Pancreas (tissue), 10 donors: ENCODE measurements at regions not wholly inside any gene's neighbourhood (a gene's known extent, or its start where the extent isn't known, plus 50 kb on each side); places are given as distances from the start of the nearest gene placed in this dataset.
"Not testable (repeated sequence)": the region's sequence is repeated elsewhere in the genome, so short reads cannot be mapped to it uniquely, and the experiment has no call there.

ENCODE experiments used
- ATAC-seq, 4 donors: fragments of 200-7000 bp; cut with Tn5 transposase; one replicate each; pipeline versions ENCODE4 v1.8.0 to v1.9.1; 2020; ENCODE audit warnings: mild to moderate bottlenecking in 4 of 4, moderate library complexity in 4 of 4
- DNase-seq, 6 donors: peaks; one replicate each; pipeline ENCODE4 v3.0.0-alpha.2; 2020
- FAIRE-seq: peaks from 2 replicates; lab custom pipeline; 2012; peaks lifted over from hg19 to GRCh38; lab: Jason Lieb, UNC
- H3K27ac ChIP-seq, 4 donors: fragments of 200-600 bp; sonication (generic); 1 replicate in 3 of 4; 2 replicates in 1 of 4; pipeline versions ENCODE4 v1.5.0 to v1.8.0; 2020
- H3K27me3 ChIP-seq, 4 donors: fragments of 200-600 bp; one replicate each; pipeline ENCODE4 v1.8.0; 2021
- H3K36me3 ChIP-seq, 3 donors: fragments of 200-600 bp; sonication (generic) in 1 of 3; one replicate each; pipeline versions ENCODE4 v1.5.0 to v1.8.0; 2020 to 2021
- H3K4me1 ChIP-seq, 3 donors: fragments of 200-600 bp; one replicate each; pipeline ENCODE4 v1.8.0; 2021
- H3K4me3 ChIP-seq, 4 donors: fragments of 200-600 bp; sonication (generic) in 2 of 4; one replicate each; pipeline versions ENCODE4 v1.5.0 to v1.8.0; 2020 to 2021
- H3K9me3 ChIP-seq, 4 donors: fragments of 200-600 bp; one replicate each; pipeline ENCODE4 v1.8.0; 2021
- WGBS, 2 donors: extraction: QIAGEN DNeasy Blood & Tissue Kit; methylation state at CpG; one replicate each; pipeline ENCODE4 v1.1.7; 2013; 5-methylcytosine and 5-hydroxymethylcytosine counted together
- intact Hi-C, 3 donors: fragments of 100-400 bp; cut with DNase I; formaldehyde crosslinking; loops; one replicate each; pipeline versions ENCODE4 v1.11.1 to v1.14.2; 2022
- TF ChIP-seq, protein P1 (sequence below), 4 donors: fragments of 200-600 bp; sonication (generic) in 3 of 4; IDR thresholded peaks; one replicate each; pipeline versions ENCODE4 v1.5.0 to v1.8.0; 2021; ENCODE audit warnings: antibody characterized with exemption in 4 of 4
- donor health status: healthy with polysubstance abuse.
- donor health status: DM: no; HTN: no; CAD: no; lungs with moderate emphysema.
- donor health status: DM: no; HTN: no; CAD: no.
- donor health status: control.
- donor health status: control.
- donor health status: Bipolar disorder and iron deficiency.
- donor health status: DM: yes; HTN: yes; CAD: no.
- donor health status: DM: no; HTN: no; CAD: no.
- donor health status: DM: no; HTN: no; CAD: no.
- donor health status: DM: yes; HTN: yes; CAD: no.

DNA sequence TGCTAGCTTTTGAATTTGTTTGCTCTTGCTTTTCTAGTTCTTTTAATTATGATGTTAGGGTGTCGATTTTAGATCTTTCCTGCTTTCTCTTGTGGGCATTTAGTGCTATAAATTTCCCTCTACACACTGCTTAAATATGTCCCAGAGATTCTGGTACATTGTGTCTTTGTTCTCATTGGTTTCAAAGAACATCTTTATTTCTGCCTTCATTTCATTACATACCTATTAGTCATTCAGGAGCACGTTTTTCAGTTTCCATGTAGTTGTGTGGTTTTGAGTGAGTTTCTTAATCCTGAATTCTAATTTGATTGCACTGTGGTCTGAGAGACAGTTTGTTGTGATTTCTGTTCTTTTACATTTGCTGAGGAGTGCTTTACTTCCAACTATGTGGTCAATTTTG lies 51.2 kb upstream of the MB21D2 start:
- H3K27me3 ChIP-seq, H3K9me3 ChIP-seq, DNase-seq, FAIRE-seq, ATAC-seq, intact Hi-C loops, H3K27ac ChIP-seq, H3K36me3 ChIP-seq, H3K4me1 ChIP-seq, H3K4me3 ChIP-seq: not testable (repeated sequence)
- WGBS, 2 donors: 13 to 19% methylated on average over 1 to 2 of the region's 2 CpGs

DNA sequence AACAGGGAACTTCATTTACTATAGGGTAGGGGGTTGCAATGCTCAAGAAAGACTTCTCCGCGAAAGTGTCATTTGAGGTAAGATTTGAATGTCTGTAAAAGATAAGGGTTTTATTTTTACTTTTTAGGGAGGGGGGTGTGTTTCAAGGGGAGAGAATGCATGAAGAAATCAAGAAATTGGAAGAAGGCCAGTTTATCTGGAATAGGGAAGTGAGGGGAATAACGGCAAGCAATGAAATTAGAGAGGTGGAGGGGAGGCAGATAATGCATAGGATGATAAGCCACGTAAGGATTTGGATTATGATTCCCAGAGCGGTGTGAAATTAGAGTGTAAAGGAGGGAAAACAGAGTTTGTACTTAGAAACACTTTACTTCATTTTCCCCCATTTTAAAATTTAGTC lies 63.0 kb upstream of the MB21D2 start:
- 62 to 75% methylated on average over 5 of the region's 5 CpGs for WGBS, 2 donors
- Histone ChIP-seq H3K27me3 (no peaks in the 10 kb centered on the region), H3K4me3 (no peak overlapping the region), H3K4me1 (no peaks in the 10 kb centered on the region), H3K27ac (no peak overlapping the region), H3K36me3 (no peaks in the 10 kb centered on the region), H3K9me3 (no peaks in the 10 kb centered on the region)
- DNase-seq (no peak), FAIRE-seq (no peak), ATAC-seq (no peak)
- TF ChIP-seq, protein P1, sequence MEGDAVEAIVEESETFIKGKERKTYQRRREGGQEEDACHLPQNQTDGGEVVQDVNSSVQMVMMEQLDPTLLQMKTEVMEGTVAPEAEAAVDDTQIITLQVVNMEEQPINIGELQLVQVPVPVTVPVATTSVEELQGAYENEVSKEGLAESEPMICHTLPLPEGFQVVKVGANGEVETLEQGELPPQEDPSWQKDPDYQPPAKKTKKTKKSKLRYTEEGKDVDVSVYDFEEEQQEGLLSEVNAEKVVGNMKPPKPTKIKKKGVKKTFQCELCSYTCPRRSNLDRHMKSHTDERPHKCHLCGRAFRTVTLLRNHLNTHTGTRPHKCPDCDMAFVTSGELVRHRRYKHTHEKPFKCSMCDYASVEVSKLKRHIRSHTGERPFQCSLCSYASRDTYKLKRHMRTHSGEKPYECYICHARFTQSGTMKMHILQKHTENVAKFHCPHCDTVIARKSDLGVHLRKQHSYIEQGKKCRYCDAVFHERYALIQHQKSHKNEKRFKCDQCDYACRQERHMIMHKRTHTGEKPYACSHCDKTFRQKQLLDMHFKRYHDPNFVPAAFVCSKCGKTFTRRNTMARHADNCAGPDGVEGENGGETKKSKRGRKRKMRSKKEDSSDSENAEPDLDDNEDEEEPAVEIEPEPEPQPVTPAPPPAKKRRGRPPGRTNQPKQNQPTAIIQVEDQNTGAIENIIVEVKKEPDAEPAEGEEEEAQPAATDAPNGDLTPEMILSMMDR (IDR thresholded peaks at IDR 0.05): no peak
- intact Hi-C loops: no loop called here

DNA sequence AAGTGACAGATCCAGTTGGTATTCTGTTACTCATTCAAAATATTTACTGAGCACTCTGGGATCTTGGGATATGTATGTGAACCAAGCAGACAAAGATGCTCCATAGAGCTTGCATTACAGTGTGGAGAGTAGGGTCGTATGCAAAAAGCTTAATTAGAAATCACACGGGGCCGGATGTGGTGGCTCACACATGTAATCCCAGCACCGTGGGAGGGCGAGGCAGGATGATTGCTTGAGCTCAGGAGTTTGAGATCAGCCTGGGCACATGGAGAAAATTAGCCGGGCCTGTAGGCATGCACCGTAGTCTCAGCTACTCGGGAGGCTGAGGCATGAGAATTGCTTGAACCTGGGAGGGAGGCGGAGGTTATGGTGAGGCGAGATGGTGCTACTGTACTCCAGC lies 68.7 kb upstream of the MB21D2 start:
- H3K27ac ChIP-seq: no peak overlapping the region
- no peaks in the 10 kb centered on the region for H3K4me1 ChIP-seq
- DNase-seq (no peak), FAIRE-seq (no peak), ATAC-seq (no peak)
- no peaks in the 10 kb centered on the region for H3K27me3 ChIP-seq
- 83 to 88% methylated on average over 10 of the region's 10 CpGs for WGBS, 2 donors
- TF ChIP-seq, protein P1 (IDR thresholded peaks at IDR 0.05): no peak
- no peaks in the 10 kb centered on the region for H3K9me3 ChIP-seq
- no peaks in the 10 kb centered on the region for H3K36me3 ChIP-seq
- no peak overlapping the region for H3K4me3 ChIP-seq
- intact Hi-C loops: no loop called here

DNA sequence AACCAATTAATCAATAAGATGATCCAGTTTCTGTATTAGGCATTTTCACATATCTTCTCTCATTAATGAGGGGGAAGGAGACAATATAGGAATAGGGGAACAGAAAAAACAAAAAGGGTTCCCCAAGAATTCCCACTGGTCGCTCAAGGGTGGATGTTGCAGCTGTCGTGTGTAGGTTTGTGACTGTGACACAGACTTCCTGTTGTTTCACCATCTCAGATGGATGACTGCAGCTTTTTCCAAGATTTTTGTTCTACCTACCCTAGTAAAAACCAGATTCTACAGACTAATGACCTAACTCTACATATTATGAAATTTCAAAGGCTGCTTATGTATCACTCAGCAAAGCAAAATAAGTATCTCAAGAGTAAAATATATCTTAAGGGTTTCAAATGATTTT lies 73.7 kb upstream of the MB21D2 start:
- intact Hi-C loops: no loop called here
- Histone ChIP-seq H3K36me3 (no peaks in the 10 kb centered on the region), H3K4me3 (no peak overlapping the region), H3K4me1 (no peaks in the 10 kb centered on the region), H3K27ac (no peak overlapping the region), H3K27me3 (no peaks in the 10 kb centered on the region), H3K9me3 (no peaks in the 10 kb centered on the region)
- TF ChIP-seq, protein P1 (IDR thresholded peaks at IDR 0.05): no peak
- no peak for ATAC-seq
- WGBS, 2 donors: 63 to 73% methylated on average over 2 of the region's 2 CpGs
- no peak for FAIRE-seq
- DNase-seq: no peak

DNA sequence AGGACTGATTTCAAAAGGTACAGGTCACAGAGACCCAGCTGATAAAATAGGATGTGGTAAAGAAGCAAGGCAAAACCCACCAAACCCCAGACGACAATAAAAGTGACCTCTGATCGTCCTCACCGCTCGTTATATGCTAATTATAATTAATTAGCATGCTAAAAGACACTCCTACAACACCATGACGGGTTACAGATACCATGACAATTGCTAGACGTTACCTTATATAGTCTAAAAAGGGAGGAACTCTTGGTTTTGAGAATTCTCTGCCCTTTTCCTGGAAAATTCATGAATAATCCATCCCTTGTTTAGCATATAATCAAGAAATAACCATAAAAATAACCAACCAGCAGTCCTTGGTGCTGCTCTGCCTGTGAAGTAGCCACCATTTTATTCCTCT lies 74.7 kb upstream of the MB21D2 start:
- no peak for DNase-seq
- ATAC-seq: no peak
- H3K4me3 ChIP-seq: no peak overlapping the region
- WGBS, 2 donors: 59 to 60% methylated on average over 6 of the region's 6 CpGs
- H3K36me3 ChIP-seq: no peaks in the 10 kb centered on the region
- intact Hi-C loops: no loop called here
- H3K27ac ChIP-seq: no peak overlapping the region
- no peaks in the 10 kb centered on the region for H3K9me3 ChIP-seq
- TF ChIP-seq, protein P1 (IDR thresholded peaks at IDR 0.05): no peak
- no peaks in the 10 kb centered on the region for H3K27me3 ChIP-seq
- no peaks in the 10 kb centered on the region for H3K4me1 ChIP-seq
- no peak for FAIRE-seq

DNA sequence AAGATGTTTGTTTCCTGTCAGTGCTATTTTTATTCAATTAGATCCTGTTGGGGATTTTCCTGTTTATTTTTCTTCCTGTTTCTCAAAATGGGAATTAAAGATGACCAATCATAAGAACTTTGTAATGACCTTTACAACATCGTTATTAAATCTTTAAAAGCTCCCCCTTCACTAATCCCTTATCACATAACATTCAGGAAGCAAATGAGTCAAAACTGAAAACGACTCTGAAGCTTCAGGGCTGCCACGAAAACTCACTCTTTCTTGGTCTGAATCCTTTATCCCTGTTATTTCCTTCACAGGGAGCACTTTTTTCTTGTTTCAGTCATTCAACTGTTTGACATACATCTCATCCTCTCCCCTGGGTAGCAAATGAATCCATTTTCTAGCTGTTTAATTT lies 75.8 kb upstream of the MB21D2 start:
- no peaks in the 10 kb centered on the region for H3K27me3 ChIP-seq
- ATAC-seq (no peak), FAIRE-seq (no peak), DNase-seq (no peak)
- H3K4me1 ChIP-seq: no peaks in the 10 kb centered on the region
- TF ChIP-seq, protein P1 (IDR thresholded peaks at IDR 0.05): no peak
- WGBS, 2 donors: 41 to 63% methylated on average over 3 of the region's 3 CpGs
- no peaks in the 10 kb centered on the region for H3K9me3 ChIP-seq
- H3K36me3 ChIP-seq: no peaks in the 10 kb centered on the region
- H3K4me3 ChIP-seq: no peak overlapping the region
- H3K27ac ChIP-seq: no peak overlapping the region
- intact Hi-C loops: no loop called here

DNA sequence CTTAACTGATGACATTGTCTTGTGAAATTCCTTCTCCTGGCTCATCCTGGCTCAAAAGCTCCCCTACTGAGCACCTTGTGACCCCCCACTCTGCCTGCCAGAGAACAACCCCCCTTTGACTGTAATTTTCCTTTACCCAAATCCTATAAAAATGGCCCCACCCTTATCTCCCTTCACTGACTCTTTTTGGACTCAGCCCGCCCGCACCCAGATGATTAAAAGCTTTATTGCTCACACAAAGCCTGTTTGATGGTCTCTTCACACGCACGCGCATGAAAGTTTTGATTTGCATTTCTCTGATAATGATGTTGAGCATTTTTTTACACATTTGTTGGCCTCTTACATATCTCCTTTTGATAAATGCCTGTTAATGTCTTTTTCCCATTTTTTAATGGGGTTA lies 83.5 kb upstream of the MB21D2 start:
- H3K4me3 ChIP-seq, intact Hi-C loops, FAIRE-seq, H3K4me1 ChIP-seq, ATAC-seq, H3K36me3 ChIP-seq, H3K27ac ChIP-seq, DNase-seq, H3K9me3 ChIP-seq, H3K27me3 ChIP-seq: not testable (repeated sequence)
- WGBS, 2 donors: 84 to 86% methylated on average over 5 of the region's 5 CpGs

DNA sequence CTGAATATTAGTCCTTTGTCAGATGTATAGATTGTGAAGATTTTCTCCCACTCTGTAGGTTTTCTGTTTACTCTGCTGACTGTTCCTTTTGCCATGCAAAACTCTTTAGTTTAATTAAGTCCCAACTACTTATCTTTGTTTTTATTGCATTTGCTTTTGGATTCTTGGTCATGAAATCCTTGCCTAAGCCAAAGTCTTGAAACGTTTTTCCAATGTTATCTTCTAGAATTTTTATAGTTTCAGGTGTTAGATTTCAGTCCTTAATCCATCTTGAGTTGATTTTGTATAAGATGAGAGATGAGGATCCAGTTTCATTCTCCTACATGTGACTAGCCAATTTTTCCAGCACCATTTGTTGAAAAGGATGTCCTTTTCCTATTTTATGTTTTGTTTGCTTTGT lies 86.0 kb upstream of the MB21D2 start:
- DNase-seq, intact Hi-C loops, H3K27ac ChIP-seq, H3K9me3 ChIP-seq, ATAC-seq, H3K27me3 ChIP-seq, FAIRE-seq, H3K4me1 ChIP-seq, H3K36me3 ChIP-seq, H3K4me3 ChIP-seq: not testable (repeated sequence)
- WGBS, 2 donors: 9 to 15% methylated on average over 1 of the region's 1 CpG
